ENCODE measurements at regions not wholly inside any gene's neighbourhood (a gene's known extent, or its start where the extent isn't known, plus 50 kb on each side); places are given as distances from the start of the nearest gene placed in this dataset.
"Not testable (repeated sequence)": the region's sequence is repeated elsewhere in the genome, so short reads cannot be mapped to it uniquely, and the experiment has no call there.

GRCh38 chr3:72523429-72524151, 324.7 kb downstream of the SHQ1 start:
- no peak for FAIRE-seq

DNA sequence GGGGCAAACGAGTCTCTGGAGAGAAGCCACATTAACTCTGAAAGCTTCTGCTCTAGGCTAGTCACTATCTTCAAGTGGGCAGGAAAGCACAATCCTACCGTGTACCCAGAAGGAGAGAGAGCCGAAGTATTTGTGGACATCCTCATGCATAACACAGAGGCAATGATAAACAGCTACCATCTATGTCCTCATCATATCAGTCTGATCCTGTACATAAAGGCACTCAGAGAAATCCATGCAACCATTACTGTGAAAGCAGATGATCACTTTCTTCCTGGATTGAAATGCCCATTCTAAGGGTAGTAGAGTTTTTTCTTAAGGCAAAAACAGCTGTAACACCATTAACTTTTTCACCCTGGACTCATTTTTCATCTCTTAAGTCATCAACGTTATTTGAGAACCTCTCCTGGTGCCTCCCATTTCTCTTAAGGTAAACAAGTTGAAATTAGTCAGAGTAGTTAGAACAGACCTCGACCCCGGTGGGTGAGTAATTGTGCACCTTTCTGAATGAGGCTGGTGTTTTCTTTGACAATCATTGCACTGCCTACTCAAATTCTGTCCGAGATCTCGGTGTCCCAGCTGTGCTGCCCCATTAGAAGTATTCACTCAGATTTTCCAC, 327.4 kb downstream of the SHQ1 start:
- no peak for FAIRE-seq

DNA sequence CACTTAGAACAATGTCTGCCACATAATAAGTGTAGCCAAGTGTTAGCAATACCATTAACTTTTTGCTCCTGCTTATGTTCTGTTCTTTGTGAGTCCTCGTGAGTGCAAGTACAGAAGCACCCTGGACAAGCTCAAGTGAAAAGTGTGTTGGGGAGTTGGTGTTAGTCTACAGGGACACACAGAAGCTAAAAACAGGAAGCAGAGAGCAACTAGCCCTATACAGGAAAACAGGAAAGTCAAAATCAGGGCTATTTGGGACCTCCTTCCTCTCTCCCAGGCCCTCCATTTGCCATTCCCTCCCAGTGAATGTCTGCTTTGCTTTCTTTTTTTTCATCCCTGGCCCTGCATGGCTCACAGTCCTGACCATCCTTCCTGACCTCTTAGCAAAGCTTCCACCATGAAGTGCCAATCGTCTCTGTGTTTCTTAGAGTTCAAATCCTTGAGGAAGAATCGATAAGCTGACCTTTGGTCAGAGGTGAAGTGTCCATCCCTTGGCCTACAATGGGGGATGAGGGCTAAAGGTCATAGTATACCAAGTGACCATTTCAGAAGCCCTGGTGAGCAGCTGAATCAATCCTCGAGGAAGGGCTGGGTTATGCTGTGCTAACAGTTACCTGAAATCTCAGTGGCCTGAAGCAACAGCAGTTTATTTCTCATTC, 328.2 kb downstream of the SHQ1 start:
- no peak for FAIRE-seq

DNA sequence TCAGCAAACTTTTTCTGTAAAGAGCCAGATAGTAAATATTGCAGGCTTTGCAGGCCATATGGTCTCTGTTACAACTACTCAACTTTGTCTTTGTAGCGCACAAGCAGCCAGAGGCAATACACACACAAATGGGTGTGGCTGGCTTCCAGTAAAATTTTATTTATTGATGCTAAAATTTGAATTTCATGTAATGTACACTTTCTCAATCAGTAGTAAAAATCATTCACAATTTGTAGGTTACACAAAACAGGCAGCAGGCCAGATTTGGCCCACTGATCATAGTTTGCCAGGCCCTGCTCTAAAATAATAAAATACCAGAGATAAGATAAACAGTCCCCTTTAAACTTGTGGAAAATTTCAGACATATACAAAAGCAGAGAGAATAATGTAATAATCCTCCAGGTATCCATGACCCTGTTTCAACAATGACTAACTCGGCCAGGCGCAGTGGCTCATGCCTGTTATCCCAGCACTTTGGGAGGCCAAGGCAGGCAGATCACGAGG, 330.3 kb downstream of the SHQ1 start:
- no peak for FAIRE-seq

DNA sequence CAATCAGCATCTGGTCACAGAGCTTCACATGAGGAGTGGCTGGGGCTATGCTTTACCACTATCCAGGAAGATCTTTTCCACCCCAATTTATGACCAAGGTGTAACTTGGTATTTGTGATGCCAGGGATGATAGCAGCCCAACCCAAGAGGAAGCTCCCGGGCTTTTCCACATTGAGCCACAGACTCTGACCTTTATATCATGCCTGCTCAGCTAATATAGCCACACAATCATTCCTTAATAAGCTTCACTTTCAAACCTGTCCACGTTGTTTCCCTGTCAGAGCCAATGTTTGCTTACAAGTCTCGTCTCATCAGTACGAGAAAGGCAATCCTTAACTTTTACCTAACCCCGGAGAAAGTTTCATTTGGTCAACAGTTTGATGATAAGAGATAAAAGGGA, 330.9 kb downstream of the SHQ1 start:
- FAIRE-seq, result no peak

DNA sequence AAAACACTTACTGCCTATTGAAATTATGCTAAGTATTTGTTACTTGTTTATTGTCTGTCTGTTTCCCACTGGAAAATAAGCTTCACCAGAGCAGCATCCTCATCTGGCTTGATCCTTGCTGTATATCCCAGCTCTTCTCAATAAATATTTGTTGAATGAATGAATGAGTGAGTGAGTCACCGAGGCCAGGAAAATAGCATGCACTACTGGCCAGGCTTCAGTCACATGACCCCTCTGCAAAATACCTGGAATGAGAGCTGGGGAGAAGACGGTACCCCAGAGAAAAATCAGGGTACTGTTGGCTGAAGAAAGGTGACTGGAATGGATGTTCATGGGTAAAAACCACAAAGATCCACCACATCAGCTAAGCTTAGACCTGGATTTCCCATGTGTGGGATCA, 331.9 kb downstream of the SHQ1 start:
- FAIRE-seq, result no peak

DNA sequence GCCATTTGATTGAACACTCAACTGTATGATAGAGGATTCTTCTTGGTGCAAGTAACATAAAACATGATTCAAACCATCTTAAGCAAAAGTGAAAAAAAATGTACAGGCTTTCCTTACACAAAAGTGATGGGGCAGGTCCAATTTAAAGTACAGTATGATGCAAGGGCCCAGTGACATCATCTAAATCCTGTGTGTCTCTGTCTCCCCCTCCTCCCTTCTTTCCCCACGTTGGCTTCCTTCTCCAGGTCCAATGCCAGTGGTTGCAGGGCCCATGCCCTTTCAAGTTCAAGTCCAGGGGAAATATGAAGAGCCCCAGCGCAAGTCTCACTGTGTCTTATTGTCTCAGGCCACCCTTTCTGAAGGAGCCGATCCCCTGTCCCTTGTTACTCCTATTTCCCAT, 332.3 kb downstream of the SHQ1 start:
- FAIRE-seq, result no peak

DNA sequence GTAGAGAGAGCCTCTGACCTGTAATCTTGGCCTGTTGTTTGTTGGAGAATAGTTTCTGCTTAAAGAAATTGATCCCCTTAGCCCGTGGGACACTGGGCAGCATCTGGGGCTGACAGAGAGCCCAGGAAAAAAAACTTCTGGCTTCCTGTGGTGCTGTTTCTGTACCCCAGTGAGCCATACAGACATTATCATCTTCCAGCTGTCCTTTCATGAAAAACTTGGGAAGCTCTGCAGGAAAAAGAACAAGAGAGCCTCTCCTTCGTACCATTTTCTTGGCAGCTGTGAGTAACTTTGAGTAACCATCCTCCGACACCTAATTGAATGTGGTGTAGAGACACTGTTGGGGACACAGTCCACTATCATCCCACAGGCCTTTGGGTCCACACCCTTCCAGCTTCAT, 333.0 kb downstream of the SHQ1 start:
- no peak for FAIRE-seq

DNA sequence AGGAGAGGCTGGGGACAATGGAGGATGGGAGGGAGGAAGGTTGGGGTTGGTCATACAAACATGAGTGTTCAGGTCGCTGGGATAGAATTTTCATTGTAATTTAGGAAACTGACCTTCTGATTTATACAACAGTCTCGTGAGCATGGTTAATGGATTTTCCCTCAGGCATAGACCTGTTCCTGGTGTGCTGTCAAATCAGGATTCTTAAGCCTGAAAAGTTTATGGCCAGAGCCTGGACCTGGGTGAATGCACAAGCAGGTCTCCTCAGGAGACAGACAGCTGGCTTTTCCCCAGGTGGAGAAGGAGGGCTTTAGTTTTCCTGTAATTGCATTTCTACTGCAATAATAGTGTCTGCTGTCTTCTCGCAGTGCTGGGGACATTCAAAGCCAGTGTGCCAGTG, 338.0 kb downstream of the SHQ1 start:
- no peak for FAIRE-seq

DNA sequence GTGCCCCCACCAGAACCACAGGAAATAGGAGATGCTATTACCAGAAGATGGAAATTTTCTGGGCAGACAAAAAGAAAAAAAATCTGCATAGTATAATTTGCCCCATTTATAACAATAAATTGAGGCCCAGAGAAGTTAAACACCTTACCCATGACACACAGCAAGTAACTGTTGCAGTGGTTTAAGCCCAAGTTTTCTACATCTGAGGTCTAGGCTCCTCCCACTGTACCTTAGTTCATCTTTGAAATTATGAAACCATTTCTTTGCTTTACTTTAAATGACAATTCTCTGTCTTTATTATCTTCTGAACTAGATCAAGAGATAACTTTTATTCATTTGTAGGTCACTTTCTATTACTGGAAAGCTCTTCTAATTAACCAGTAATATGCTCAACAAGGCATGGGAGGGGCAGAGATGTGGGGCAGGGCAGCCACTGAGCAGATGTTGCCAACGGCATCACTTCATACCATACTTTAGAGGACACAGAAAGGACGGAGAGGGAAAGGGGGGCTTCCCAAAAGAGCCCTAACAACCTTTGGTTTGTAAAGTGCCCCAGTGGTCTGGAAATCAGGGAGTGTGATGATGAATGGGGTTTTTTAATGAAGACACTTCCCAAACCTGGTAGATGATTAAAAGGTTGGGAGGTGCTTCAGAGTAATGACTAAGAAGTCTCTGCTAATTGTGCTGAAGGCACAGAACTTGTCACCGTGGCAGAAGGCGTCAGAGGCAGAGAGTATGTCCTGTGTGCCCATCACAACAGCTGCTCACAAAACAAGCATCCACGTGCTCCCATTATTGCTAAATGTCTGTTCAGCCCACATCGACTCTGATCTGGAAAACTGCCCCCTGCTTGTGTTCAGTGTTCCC, 342.5 kb downstream of the SHQ1 start:
- no peak for FAIRE-seq

DNA sequence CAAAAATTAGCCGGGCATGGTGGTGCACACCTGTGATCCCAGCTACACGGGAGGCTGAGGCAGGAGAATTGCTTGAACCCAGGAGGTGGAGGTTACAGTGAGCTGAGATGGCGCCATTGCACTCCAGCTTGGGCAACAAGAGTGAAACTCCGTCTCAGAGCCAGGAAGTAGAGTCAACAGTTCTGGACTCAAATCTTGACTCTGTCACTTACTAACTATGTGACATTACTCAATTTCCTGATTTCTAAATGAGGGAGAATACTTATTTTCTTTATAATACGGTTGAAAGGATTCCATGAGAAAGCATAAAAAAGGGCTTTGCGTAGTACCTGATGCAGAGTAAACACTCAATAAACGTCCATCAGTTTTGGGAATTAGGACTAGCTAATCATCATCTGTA, 350.7 kb downstream of the SHQ1 start:
- FAIRE-seq, result not testable (repeated sequence)

DNA sequence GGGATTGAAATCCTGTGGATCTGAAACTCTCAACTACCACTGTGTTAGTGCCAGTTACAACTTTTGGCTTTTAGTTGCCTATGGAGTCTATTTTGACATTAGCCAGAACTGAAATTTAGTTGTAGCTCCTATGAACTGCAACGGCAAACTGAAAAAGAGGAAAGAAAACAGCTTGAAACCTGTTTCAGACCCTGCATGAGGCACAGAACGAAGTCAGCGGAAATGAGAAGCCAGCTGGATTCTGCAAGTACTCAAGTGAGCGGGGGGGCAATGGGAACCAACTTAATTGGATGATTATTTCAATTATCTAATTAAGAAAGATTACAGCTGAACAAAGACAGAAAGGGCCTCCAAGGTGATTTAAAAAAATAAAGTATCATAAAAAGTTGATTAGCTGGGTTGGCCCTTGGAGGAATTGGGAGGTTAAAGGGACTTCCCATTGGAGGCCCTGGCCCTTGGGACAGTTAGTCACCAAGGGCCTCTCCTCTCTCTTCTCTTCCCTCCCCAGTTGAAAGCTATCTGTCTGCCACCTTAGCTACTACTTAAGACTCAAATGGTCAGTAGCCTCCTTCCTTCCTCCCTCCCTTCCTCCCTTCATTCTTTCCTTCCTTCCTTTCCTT, 352.1 kb downstream of the SHQ1 start:
- no peak for FAIRE-seq

DNA sequence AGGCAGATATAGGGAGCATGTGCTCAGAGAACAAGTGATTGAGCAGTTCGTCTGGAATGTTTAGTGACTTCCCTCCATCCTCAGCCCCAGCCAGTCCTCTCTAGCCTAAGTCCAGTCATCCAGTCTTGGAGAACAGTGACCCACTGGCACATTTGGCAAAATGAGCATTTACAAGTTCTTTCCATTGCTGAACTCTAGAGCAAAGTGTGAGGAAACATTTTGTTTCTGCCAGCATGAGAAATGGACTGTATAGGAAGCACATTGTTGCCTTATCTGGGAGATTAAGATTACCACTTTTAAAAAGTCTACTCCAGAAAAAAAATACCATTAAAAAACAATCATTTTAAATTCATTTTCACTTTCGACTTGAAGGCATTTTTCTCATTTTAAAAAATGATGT, 353.6 kb downstream of the SHQ1 start:
- FAIRE-seq, result no peak

DNA sequence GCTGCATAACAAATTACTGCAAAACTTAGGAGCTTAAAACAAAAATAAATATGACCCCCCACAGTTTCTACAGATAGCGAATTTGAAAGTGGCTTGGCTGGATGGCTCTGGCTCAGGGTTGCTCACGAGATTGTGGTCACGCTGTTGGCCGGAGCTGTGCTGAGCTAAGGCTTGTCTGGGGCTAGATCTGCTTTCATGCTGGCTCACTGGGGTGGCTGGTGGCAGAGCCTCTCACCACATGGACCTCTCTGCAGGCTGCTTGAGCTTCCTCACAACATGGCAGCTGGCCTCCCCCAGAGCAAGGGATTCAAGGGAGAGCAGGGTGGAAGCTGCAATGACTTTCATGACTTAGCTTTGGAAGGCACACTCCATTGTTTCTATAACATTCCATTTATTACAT, 354.1 kb downstream of the SHQ1 start:
- FAIRE-seq, result no peak

DNA sequence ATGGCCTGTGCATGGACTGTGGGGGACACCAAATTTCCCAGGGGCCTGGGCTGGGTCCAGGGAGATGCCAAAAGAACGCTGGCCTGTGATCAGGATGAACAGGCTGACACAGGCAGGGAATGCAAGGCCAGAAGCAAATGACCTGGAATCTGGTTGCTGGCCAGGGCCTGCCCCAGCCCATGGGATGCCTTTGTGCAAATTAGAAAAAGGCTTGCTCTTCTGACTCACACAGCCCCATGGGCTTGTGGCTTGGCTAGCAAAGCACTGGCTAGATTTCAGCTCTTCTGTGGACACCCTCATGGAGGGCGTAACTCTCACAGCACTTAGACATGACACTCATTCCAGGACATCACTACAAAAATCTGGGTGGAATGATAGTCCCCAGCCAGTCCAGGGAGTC, 356.0 kb downstream of the SHQ1 start:
- no peak for FAIRE-seq

DNA sequence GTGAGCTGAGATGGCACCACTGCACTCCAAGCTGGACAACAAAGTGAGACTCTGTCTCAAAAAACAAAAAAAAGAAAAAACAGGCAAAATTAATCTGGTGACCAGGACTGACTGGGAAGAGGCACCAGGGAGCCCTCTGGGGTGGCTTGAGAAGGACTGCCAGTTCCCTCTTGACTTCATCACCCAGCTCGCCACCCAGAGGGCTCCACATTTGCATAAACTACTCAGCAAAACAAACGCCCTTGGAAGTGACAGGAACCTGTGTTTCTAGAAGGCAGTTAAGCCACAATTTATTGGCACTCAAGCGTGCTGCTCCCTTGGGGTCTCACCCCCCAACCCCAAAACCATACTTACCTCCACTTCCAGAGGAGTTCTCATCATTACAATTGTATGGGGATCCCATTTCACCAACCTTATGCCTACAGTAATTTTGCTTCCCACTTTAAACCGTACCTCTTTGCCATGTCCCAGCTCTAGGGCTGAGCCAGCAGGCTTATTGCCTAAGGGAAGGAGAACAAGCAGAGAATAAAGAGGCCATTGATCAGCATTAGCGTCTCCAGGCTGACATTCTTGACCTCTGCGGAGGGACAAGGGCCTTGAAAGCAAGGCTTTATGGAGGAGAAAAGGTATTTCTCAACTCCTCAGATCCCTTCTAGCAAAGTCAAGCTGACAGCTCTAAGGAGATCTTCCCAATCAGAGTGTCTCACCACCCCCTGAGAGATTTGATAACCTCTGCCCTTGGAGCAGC, 357.4 kb downstream of the SHQ1 start:
- no peak for FAIRE-seq

- FAIRE-seq, result no peak
Measured at GRCh38 chr3:72489901-72490300, 358.3 kb downstream of the SHQ1 start.

GRCh38 chr3:72488738-72489035, 359.6 kb downstream of the SHQ1 start:
- FAIRE-seq, result no peak

GRCh38 chr3:72487946-72488737, 360.1 kb downstream of the SHQ1 start:
- no peak for FAIRE-seq

- FAIRE-seq, result no peak
Measured at GRCh38 chr3:72487078-72487765, 361.0 kb downstream of the SHQ1 start.

DNA sequence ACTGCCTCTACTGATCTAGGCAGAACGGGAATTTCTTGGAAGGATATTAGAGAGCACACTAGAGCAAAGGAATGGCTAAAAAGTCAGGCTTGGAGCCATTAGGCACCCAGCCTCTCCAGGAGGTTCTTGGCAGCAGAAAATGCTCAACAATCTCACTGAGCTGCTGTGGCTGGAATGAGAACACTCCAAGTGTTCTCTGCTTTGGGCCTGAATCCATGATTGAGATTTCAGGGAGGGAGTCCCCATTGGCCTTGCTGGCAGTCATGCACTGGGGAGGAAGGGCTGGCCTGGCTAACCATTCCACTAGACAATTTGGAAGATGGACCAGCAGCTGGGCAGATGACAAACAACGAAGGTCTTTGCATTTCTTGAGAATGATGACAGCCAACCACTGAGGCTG, 362.6 kb downstream of the SHQ1 start:
- no peak for FAIRE-seq
